SK-N-SH (cell line): ENCODE measurements at regions not wholly inside any gene's neighbourhood (a gene's known extent, or its start where the extent isn't known, plus 50 kb on each side); places are given as distances from the start of the nearest gene placed in this dataset.

Source experiments
- CTCF ChIA-PET: fragments of 300-600, 350-600 bp; formaldehyde crosslinking; extraction: SDS; loops from one replicate; lab custom pipeline; 2021; lab: Yijun Ruan, JAX
- POLR2A ChIA-PET: fragments of 350-600 bp; sonication (Branson Sonifier 250); formaldehyde crosslinking; extraction: SDS; loops from one replicate; lab custom pipeline; 2020; ENCODE audit warnings: antibody characterized with exemption, inconsistent platforms; lab: Yijun Ruan, JAX
- DNase-seq: peaks from one replicate; pipeline ENCODE4 v3.0.0; 2012
- H2AFZ ChIP-seq: fragments of 200-600 bp; sonication (generic); 2 replicates; pipeline ENCODE4 v1.8.1; 2016; ENCODE audit warnings: antibody characterized with exemption, mild to moderate bottlenecking, low read depth
- H3F3A ChIP-seq: fragments of 200-600 bp; sonication (generic); replicated peaks from 2 replicates; pipeline ENCODE3; 2016; ENCODE audit warnings: antibody characterized with exemption, mild to moderate bottlenecking; ENCODE audit not compliant: insufficient read depth
- H3K27ac ChIP-seq, 2 experiments: fragments of 200-500 bp in 1 of 2; fragments of 200-600 bp in 1 of 2; sonication (Bioruptor generic) in 1 of 2; sonication (generic), shearing (Covaris generic) in 1 of 2; 2 replicates each; pipeline versions ENCODE4 v1.5.1 to v1.6.1; 2014 to 2016; ENCODE audit warnings: low read depth in 2 of 2, inconsistent platforms in 1 of 2, low read length in 1 of 2, mild to moderate bottlenecking in 1 of 2, mixed read lengths in 1 of 2
- H3K27me3 ChIP-seq: fragments of 200-600 bp; sonication (generic), shearing (Covaris generic); 2 replicates; pipeline ENCODE4 v1.6.1; 2016; ENCODE audit warnings: mixed run types; ENCODE audit not compliant: insufficient read depth
- H3K36me3 ChIP-seq, 2 experiments: fragments of 200-500 bp in 1 of 2; fragments of 200-600 bp in 1 of 2; sonication (Bioruptor generic) in 1 of 2; sonication (generic) in 1 of 2; replicated peaks in 1 of 2; 2 replicates each; pipeline versions ENCODE3 to v1.5.1; 2014 to 2016; ENCODE audit warnings: low read length in 1 of 2, mild to moderate bottlenecking in 1 of 2; ENCODE audit not compliant: insufficient read depth in 2 of 2, control insufficient read depth in 1 of 2
- H3K4me1 ChIP-seq, 2 experiments: fragments of 200-500 bp in 1 of 2; fragments of 200-600 bp in 1 of 2; sonication (Bioruptor generic) in 1 of 2; sonication (generic), shearing (Covaris generic) in 1 of 2; 2 replicates each; pipeline versions ENCODE4 v1.5.1 to v1.6.1; 2014 to 2016; ENCODE audit warnings: low read depth in 1 of 2, low read length in 1 of 2, mixed run types in 1 of 2; ENCODE audit not compliant: insufficient read depth in 2 of 2, control insufficient read depth in 1 of 2
- H3K4me2 ChIP-seq: fragments of 200-600 bp; sonication (generic), shearing (Covaris generic); 2 replicates; pipeline ENCODE4 v1.6.1; 2017; ENCODE audit warnings: mixed run types
- H3K4me3 ChIP-seq, 2 experiments: fragments of 200-500 bp in 1 of 2; fragments of 200-600 bp in 1 of 2; sonication (Bioruptor generic) in 1 of 2; sonication (generic), shearing (Covaris generic) in 1 of 2; 2 replicates each; pipeline versions ENCODE4 v1.5.1 to v1.8.1; 2014 to 2016; ENCODE audit warnings: low read depth in 2 of 2, inconsistent platforms in 1 of 2, low read length in 1 of 2, mild to moderate bottlenecking in 1 of 2, mixed read lengths in 1 of 2, moderate library complexity in 1 of 2
- H3K79me2 ChIP-seq: fragments of 200-600 bp; sonication (generic); 2 replicates; pipeline ENCODE4 v1.8.1; 2017; ENCODE audit warnings: mild to moderate bottlenecking; ENCODE audit not compliant: insufficient read depth
- H3K9ac ChIP-seq: fragments of 200-600 bp; sonication (generic); 2 replicates; pipeline ENCODE4 v1.6.1; 2017; ENCODE audit warnings: mixed run types
- H3K9me2 ChIP-seq: fragments of 200-600 bp; sonication (generic); 2 replicates; pipeline ENCODE4 v1.6.1; 2017; ENCODE audit warnings: mixed run types
- H3K9me3 ChIP-seq: fragments of 200-600 bp; sonication (generic); 2 replicates; pipeline ENCODE4 v1.6.1; 2017; ENCODE audit warnings: mixed run types, mild to moderate bottlenecking, moderate library complexity
- H4K20me1 ChIP-seq: fragments of 200-600 bp; sonication (generic); 2 replicates; pipeline ENCODE4 v1.6.1; 2017; ENCODE audit warnings: mild to moderate bottlenecking, mixed run types; ENCODE audit not compliant: insufficient read depth
- FOXJ3 ChIP-seq: sonication (generic); formaldehyde crosslinking; IDR thresholded peaks from 2 replicates; pipeline ENCODE4 v1.5.1; 2020; ENCODE audit warnings: mild to moderate bottlenecking, missing genetic modification reagents
- GABPA ChIP-seq: IDR thresholded peaks from 2 replicates; pipeline ENCODE4 v1.4.0; 2012; ENCODE audit warnings: low read depth, mild to moderate bottlenecking
- GATA2 ChIP-seq: sonication (generic); formaldehyde crosslinking; IDR thresholded peaks from 2 replicates; pipeline ENCODE4 v1.5.0; 2020; ENCODE audit warnings: mild to moderate bottlenecking, missing genetic modification reagents
- JUND ChIP-seq: IDR thresholded peaks from 2 replicates; pipeline ENCODE4 v1.4.0; 2012
- PBX3 ChIP-seq: IDR thresholded peaks from 2 replicates; pipeline ENCODE4; 2012
- RAD21 ChIP-seq: IDR thresholded peaks from 2 replicates; pipeline ENCODE4 v1.6.1; 2012; ENCODE audit warnings: mild to moderate bottlenecking, low read length
- REST ChIP-seq: IDR thresholded peaks from 2 replicates; pipeline ENCODE4 v1.6.1; 2012; ENCODE audit warnings: mild to moderate bottlenecking, low read depth, low read length, moderate library complexity
- SIN3A ChIP-seq: IDR thresholded peaks from 2 replicates; pipeline ENCODE4 v1.6.1; 2012; ENCODE audit warnings: low read depth, mild to moderate bottlenecking, low read length, moderate library complexity, borderline replicate concordance
- TAF1 ChIP-seq: IDR thresholded peaks from 2 replicates; pipeline ENCODE4 v1.6.1; 2012; ENCODE audit warnings: low read depth, mild to moderate bottlenecking, low read length, moderate library complexity, borderline replicate concordance
- USF2 ChIP-seq: fragments of 150-350 bp; IDR thresholded peaks from 2 replicates; pipeline ENCODE4 v1.6.1; 2017; ENCODE audit warnings: antibody characterized with exemption, low read length, low read depth, borderline replicate concordance
- ZBTB33 ChIP-seq: IDR thresholded peaks from 2 replicates; pipeline ENCODE4 v1.4.0; 2012; ENCODE audit warnings: low read depth, borderline replicate concordance
- WGBS: methylation state at CpG from one replicate; pipeline ENCODE4 v1.1.6; 2017; ENCODE audit warnings: low lambda C conversion rate; 5-methylcytosine and 5-hydroxymethylcytosine counted together

- no peaks in the 10 kb centered on the region for H3K27me3 ChIP-seq
- no peaks in the 10 kb centered on the region for H3K4me1 ChIP-seq
- CTCF ChIA-PET = no interaction called here
- H3K9ac ChIP-seq = no peak overlapping the region
- no peaks in the 10 kb centered on the region for H3K79me2 ChIP-seq
- H3K36me3 ChIP-seq = no peaks in the 10 kb centered on the region
- H3K9me2 ChIP-seq = no peaks in the 10 kb centered on the region
- 75% methylated on average over 5 of the region's 5 CpGs for WGBS
- H3K9me3 ChIP-seq = no peaks in the 10 kb centered on the region
- H2AFZ ChIP-seq = no peak overlapping the region; the same call in 1 of the 2 replicates
- no peak overlapping the region for H3K27ac ChIP-seq
- TF ChIP-seq GABPA (no peak), TAF1 (no peak), GATA2 (CRISPR knock-in tag) (no peak), RAD21 (no peak), JUND (no peak), PBX3 (no peak), ZBTB33 (no peak), REST (no peak), USF2 (no peak), FOXJ3 (no peak)
- DNase-seq = no peak
- no peaks in the 10 kb centered on the region for H3F3A ChIP-seq
- H4K20me1 ChIP-seq = no peaks in the 10 kb centered on the region
- no peak overlapping the region for H3K4me3 ChIP-seq
- no peak overlapping the region for H3K4me2 ChIP-seq
- POLR2A ChIA-PET = no interaction called here
Measured at GRCh38 chr16:63581570-63581969, 1540.3 kb downstream of the CDH11 start.

GRCh38 chr16:63578791-63579190 lies 1542.6 kb upstream of the CDH8 start:
- no peak for DNase-seq
- H3K4me3 ChIP-seq = no peak overlapping the region
- no peak overlapping the region for H3K27ac ChIP-seq
- no peak overlapping the region for H2AFZ ChIP-seq
- no peaks in the 10 kb centered on the region for H3K9me2 ChIP-seq
- no peaks in the 10 kb centered on the region for H3F3A ChIP-seq
- H3K9ac ChIP-seq = no peak overlapping the region
- H3K9me3 ChIP-seq = no peaks in the 10 kb centered on the region
- ChIA-PET CTCF (no interaction called here), POLR2A (no interaction called here)
- H3K79me2 ChIP-seq = no peaks in the 10 kb centered on the region
- TF ChIP-seq SIN3A = no peak
- no peak overlapping the region for H3K4me2 ChIP-seq
- no peaks in the 10 kb centered on the region for H3K36me3 ChIP-seq
- H3K4me1 ChIP-seq = no peaks in the 10 kb centered on the region
- H3K27me3 ChIP-seq = no peaks in the 10 kb centered on the region
- H4K20me1 ChIP-seq = no peaks in the 10 kb centered on the region
- WGBS = 78% methylated on average over 1 of the region's 1 CpG
